ENCODE measurements at regions not wholly inside any gene's neighbourhood (a gene's known extent, or its start where the extent isn't known, plus 50 kb on each side); places are given as distances from the start of the nearest gene placed in this dataset.

DNA sequence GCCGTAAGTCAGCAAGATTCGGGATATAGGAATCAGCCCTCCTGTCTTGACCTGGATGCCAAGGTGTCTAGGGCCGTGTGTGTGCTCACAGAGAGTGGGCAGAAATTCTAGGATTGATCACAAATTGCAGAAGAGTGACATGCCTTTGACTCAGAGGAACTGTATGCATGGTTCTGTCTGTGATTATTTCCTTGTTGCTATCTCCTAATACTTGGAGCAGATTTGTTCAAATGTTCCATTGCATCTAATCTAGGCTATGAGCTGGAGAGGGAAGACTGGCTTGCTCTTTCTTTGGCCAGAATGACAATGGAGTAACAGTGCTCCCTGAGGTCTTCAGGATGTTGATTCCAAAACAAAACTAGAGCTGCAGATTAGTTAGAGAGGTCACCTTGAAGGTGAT is 115.0 kb downstream of the EN1 start:
- TF ChIP-seq, protein P1, sequence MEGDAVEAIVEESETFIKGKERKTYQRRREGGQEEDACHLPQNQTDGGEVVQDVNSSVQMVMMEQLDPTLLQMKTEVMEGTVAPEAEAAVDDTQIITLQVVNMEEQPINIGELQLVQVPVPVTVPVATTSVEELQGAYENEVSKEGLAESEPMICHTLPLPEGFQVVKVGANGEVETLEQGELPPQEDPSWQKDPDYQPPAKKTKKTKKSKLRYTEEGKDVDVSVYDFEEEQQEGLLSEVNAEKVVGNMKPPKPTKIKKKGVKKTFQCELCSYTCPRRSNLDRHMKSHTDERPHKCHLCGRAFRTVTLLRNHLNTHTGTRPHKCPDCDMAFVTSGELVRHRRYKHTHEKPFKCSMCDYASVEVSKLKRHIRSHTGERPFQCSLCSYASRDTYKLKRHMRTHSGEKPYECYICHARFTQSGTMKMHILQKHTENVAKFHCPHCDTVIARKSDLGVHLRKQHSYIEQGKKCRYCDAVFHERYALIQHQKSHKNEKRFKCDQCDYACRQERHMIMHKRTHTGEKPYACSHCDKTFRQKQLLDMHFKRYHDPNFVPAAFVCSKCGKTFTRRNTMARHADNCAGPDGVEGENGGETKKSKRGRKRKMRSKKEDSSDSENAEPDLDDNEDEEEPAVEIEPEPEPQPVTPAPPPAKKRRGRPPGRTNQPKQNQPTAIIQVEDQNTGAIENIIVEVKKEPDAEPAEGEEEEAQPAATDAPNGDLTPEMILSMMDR (IDR thresholded peaks at IDR 0.05; ENCODE audit: poor library complexity), result no peak
- TF ChIP-seq EZH2 (IDR thresholded peaks at IDR 0.05; ENCODE audit: borderline replicate concordance), result no peak
- TF ChIP-seq EZH2phosphoT487 (IDR thresholded peaks at IDR 0.05; ENCODE audit: low read depth, severe bottlenecking, unreplicated experiment), result no peak

Data from hepatocyte (in vitro differentiated cells).